Muscle of leg (tissue), 3 donors: ENCODE measurements at regions not wholly inside any gene's neighbourhood (a gene's known extent, or its start where the extent isn't known, plus 50 kb on each side); places are given as distances from the start of the nearest gene placed in this dataset.

Experiments
- DNase-seq: peaks from one replicate; pipeline ENCODE4 v3.0.0; 2013
- H3K27ac ChIP-seq: one replicate; pipeline ENCODE4 v1.5.1; 2013; ENCODE audit warnings: mild to moderate bottlenecking, low read length, control low read depth
- H3K27me3 ChIP-seq: one replicate; pipeline ENCODE4 v1.6.1; 2013; ENCODE audit warnings: low read length; ENCODE audit not compliant: control insufficient read depth, insufficient read depth
- H3K36me3 ChIP-seq: one replicate; pipeline ENCODE4 v1.6.1; 2013; ENCODE audit warnings: low read length; ENCODE audit not compliant: control insufficient read depth, insufficient read depth
- H3K4me1 ChIP-seq: one replicate; pipeline ENCODE4 v1.6.1; 2013; ENCODE audit warnings: low read length; ENCODE audit not compliant: control insufficient read depth, insufficient read depth
- H3K4me3 ChIP-seq: one replicate; pipeline ENCODE4 v1.5.1; 2013; ENCODE audit warnings: low read length, control low read depth
- H3K9me3 ChIP-seq: replicated peaks from 2 replicates; pipeline ENCODE4 v1.6.1; 2013; ENCODE audit warnings: low read depth, low read length; ENCODE audit not compliant: control insufficient read depth
- WGBS: methylation state at CpG from one replicate; pipeline ENCODE4 v1.1.5; 2013; ENCODE audit warnings: missing lambda C conversion rate; ENCODE audit not compliant: insufficient coverage; 5-methylcytosine and 5-hydroxymethylcytosine counted together

DNA sequence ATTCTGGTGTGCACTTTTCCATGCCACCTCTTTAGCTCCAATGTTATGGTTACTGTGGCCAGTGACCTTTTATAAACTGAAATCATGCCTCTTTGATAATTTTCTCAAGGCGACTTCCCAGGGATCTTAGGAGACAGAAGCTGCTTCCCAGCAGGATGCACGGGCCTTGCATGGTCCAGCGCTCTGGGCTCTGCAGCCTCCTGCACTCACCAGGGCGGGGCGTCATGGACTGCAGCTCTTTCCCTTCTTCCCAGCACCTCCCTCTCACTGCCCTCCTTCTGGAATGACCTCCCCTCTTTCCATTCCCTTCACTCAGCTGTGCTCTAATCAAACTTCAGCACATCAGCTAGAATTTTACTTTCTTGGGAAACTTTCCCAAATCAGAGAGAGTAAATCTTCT lies 318.3 kb downstream of the IRS2 start:
- H3K36me3 ChIP-seq: no peaks in the 10 kb centered on the region
- 83% methylated on average over 4 of the region's 5 CpGs for WGBS
- no peak for DNase-seq

DNA sequence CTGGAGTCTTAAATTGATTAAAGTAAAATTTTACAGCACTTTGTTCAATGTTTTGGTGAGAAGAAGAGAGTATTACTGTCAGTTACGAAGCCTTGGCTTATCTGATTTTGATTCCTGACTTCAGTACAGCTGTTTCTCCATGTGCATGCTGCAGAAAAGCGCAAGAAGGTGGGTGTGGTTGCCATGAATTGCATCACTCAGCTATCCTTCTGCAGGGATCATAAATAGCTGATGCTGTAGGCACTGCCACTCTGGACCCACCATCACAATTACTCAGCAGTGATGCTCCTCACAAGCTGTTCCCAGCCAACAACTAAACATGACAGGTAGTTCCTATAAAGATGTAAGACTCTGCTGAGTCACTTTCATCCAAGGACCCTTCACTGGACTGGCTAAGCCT lies 321.2 kb downstream of the IRS2 start:
- DNase-seq: no peak
- H3K4me3 ChIP-seq: no peak overlapping the region
- H3K4me1 ChIP-seq: no peaks in the 10 kb centered on the region
- no peak overlapping the region for H3K27ac ChIP-seq
- WGBS: 0% methylated on average over 1 of the region's 2 CpGs
- H3K36me3 ChIP-seq: no peaks in the 10 kb centered on the region
- no peaks in the 10 kb centered on the region for H3K27me3 ChIP-seq
- H3K9me3 ChIP-seq: peaks cover 4% of the 10 kb centered on the region

More for the DNA sequence above, 318.3 kb downstream of the IRS2 start:
- Histone ChIP-seq H3K27me3 (no peaks in the 10 kb centered on the region), H3K9me3 (peaks cover 4% of the 10 kb centered on the region), H3K27ac (no peak overlapping the region), H3K4me1 (no peaks in the 10 kb centered on the region), H3K4me3 (no peak overlapping the region)

DNA sequence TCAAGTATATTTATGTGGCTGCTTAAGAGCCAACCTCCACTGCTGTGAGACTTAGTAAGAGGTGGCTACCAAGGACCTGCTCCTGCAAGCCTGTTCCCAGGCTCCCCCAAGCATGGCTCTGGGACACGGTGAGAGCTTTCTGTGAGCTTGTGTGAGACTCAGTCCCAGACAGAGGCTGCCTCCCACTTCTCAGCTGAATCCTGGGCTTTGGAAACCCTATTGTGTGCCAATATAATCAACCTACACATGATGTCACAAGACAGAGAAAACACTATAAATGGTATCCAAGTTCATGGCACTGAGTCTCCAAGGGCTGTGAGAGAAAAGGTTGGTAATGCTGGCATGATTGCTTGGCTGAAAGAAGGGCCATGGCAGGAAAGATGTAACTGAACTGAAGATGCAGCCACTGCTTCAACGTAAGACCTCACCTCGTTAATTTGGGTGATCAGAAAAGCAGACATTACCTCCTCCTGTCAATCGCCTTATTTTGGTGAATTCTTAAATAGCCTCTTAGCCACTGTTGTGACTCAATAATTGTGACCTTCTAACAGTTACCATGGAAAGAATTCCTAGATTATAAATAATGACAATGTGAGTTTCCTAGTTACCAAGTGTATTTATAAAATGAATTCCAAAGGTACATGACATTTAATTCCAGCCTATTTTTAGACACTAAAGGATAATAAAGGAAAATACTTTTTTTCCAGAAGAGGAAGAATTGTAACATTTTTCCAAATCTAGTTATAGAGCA lies 332.0 kb downstream of the IRS2 start:
- Histone ChIP-seq H3K27me3 (no peaks in the 10 kb centered on the region), H3K36me3 (no peaks in the 10 kb centered on the region), H3K9me3 (no peaks in the 10 kb centered on the region), H3K4me3 (no peak overlapping the region), H3K4me1 (no peaks in the 10 kb centered on the region), H3K27ac (peak overlapping the region; percentile 48)
- WGBS: 29% methylated on average over 1 of the region's 4 CpGs
- DNase-seq: peak; percentile 66

DNA sequence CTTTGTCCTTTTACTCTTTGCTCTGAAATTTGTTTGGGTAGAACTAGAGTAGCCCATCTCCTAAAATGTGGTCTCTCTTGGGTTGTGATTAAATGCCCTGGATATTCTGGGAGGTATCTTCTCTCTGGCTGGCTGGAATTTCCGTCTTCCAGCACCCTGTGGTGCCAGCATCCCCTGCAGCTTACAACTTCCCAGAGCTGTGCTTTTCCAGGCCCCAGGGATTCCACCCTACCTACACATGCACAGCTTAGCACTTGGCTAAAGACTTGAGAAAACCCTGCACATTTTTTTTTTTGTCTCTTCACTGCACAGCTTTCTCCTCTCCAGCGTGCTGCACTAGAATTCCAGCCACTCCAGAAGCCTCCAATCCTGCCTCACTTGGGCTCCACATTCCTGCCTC lies 334.7 kb downstream of the IRS2 start:
- H3K4me1 ChIP-seq: no peaks in the 10 kb centered on the region
- no peak overlapping the region for H3K4me3 ChIP-seq
- no peaks in the 10 kb centered on the region for H3K9me3 ChIP-seq
- no peak for DNase-seq
- WGBS: 63% methylated on average over 2 of the region's 2 CpGs
- no peaks in the 10 kb centered on the region for H3K27me3 ChIP-seq
- no peaks in the 10 kb centered on the region for H3K36me3 ChIP-seq
- H3K27ac ChIP-seq: no peak overlapping the region

DNA sequence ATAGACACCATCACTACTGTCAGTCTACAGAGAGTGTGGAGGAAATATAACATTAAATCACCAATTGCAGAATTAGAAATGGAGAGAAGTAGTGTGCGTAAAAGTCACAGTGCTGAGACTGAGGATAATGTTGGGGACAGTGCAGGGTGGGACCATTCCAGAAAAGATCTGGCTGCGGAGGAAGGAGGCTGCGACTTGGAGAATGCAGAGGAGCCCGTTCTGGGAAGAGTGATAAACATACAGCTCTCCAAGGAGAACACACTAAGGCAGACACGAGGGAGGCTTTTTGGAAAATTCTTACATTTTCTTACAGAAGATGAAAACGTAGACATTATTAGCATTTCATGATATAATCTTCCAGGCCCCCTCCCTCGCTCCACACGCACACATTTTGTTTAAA lies 337.8 kb downstream of the IRS2 start:
- no peak for DNase-seq
- no peak overlapping the region for H3K4me3 ChIP-seq
- H3K4me1 ChIP-seq: no peaks in the 10 kb centered on the region
- H3K27me3 ChIP-seq: no peaks in the 10 kb centered on the region
- H3K27ac ChIP-seq: no peak overlapping the region
- peaks cover 3% of the 10 kb centered on the region for H3K9me3 ChIP-seq
- WGBS: 90% methylated on average over 2 of the region's 8 CpGs
- no peaks in the 10 kb centered on the region for H3K36me3 ChIP-seq

DNA sequence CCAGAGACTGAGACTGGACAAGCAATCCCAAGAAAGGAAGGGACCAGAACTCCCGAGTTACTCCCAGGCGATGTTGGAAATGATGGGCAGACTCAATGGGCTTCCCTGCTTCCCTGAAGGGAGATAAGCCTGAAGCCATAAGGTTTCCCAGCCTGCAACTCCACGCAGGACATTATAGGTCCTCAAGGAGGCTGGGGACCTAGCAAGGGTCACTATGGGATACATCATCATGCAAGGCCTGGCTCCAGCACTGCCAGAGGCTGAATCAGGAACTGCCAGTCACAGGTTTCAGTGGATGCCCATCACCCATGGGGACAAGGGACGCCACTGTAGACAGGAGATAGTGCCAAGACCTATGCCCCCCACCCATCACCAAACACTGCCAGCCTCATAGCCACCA lies 338.7 kb downstream of the IRS2 start:
- Histone ChIP-seq H3K4me1 (no peaks in the 10 kb centered on the region), H3K27me3 (no peaks in the 10 kb centered on the region), H3K27ac (no peak overlapping the region), H3K36me3 (no peaks in the 10 kb centered on the region), H3K9me3 (peaks cover 3% of the 10 kb centered on the region), H3K4me3 (no peak overlapping the region)
- no peak for DNase-seq
- 85% methylated on average over 4 of the region's 4 CpGs for WGBS

DNA sequence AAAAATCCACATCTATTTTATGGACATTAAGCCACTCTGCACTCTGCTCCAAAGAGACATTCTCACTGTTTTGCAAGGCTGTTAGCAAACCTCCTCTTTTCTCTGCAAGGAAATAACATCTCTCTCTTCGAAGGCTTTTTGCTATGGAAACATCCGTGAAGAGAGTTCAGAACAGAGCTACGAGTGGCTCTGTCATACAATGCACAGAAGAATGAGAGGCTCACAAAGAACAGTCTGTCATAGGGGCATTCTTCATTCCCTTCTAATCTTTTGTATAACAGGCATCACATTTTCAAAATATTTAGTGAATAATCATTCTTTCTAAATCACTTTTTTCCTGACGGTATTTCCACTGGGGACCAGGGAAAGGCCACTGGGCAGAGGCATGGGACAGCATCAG lies 346.1 kb downstream of the IRS2 start:
- H3K36me3 ChIP-seq: no peaks in the 10 kb centered on the region
- H3K4me1 ChIP-seq: no peaks in the 10 kb centered on the region
- H3K27ac ChIP-seq: no peak overlapping the region
- 63% methylated on average over 3 of the region's 4 CpGs for WGBS
- no peaks in the 10 kb centered on the region for H3K27me3 ChIP-seq
- peaks cover 2% of the 10 kb centered on the region for H3K9me3 ChIP-seq
- no peak for DNase-seq
- H3K4me3 ChIP-seq: no peak overlapping the region

DNA sequence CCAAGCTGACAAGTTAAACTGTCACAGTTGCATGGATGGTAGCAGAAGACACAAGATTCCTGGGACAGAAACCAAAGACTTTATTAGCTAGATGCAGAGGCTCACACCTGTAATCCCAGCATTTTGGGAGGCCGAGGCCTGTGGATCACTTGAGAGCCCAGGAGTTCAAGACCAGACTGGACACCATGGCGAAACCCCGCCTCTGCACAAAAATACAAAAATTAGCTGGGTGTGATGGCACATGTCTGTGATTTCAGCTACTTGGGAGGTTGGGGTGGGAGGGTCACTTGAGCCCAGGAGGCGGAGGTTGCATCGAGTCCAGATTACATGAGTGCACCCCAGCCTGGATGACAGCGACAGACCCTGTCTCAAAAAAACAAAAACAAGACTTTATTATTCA lies 346.6 kb downstream of the IRS2 start:
- Histone ChIP-seq H3K4me3 (no peak overlapping the region), H3K36me3 (no peaks in the 10 kb centered on the region), H3K27ac (no peak overlapping the region), H3K9me3 (peaks cover 2% of the 10 kb centered on the region), H3K4me1 (no peaks in the 10 kb centered on the region), H3K27me3 (no peaks in the 10 kb centered on the region)
- WGBS: 82% methylated on average over 5 of the region's 6 CpGs
- no peak for DNase-seq

DNA sequence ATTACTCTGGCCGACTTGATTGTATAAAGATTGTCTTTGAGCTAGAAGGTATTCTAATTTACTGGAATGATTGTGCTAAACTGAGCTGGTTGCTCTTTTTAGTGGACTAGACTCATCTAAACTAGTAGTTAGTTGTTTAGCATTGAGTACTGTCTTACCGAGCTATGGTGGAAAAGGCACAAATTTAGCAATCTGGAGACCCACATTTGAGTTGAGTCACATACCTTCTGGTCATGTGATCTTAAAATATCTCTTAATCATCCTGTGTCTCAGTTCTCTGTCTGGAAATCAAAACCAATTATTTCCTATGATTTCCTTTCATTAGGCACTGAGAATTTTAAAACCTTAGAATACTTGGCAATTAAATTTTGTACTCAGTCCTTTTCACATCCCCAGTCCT lies 349.5 kb downstream of the IRS2 start:
- 80% methylated on average over 1 of the region's 2 CpGs for WGBS
- DNase-seq: no peak
- H3K4me3 ChIP-seq: no peak overlapping the region
- peaks cover 9% of the 10 kb centered on the region for H3K9me3 ChIP-seq
- no peak overlapping the region for H3K27ac ChIP-seq
- no peaks in the 10 kb centered on the region for H3K27me3 ChIP-seq
- H3K4me1 ChIP-seq: no peaks in the 10 kb centered on the region
- H3K36me3 ChIP-seq: no peaks in the 10 kb centered on the region

DNA sequence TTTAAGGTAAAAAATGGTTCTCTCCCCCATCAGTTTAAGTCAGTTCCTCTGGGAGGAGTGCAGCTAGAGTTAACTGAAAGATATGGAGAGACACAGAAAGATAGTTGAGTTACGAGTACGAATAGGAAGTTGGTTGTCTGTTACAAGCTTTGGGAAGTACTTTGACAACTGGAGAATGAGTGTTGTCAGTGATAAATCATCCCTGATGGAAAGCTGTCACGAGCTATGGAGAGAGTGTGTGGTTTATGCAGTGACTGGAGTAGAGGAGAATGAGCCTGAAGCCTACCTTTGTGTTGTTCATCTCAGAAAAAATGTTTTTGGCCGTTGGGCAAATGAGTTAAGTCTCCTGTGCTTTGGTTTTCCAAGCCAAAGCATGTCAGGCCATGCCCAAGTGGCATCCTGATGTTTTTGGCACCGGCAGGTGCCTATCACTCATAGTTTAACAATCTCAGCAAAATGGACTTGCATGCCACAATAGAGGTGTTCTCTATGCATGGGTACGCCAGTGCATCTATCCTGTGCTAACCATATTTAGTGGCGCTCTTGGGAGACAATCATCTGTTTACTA lies 350.2 kb downstream of the IRS2 start:
- no peaks in the 10 kb centered on the region for H3K27me3 ChIP-seq
- WGBS: 86% methylated on average over 4 of the region's 7 CpGs
- H3K36me3 ChIP-seq: no peaks in the 10 kb centered on the region
- no peaks in the 10 kb centered on the region for H3K4me1 ChIP-seq
- H3K9me3 ChIP-seq: peaks cover 8% of the 10 kb centered on the region
- H3K27ac ChIP-seq: no peak overlapping the region
- H3K4me3 ChIP-seq: no peak overlapping the region
- DNase-seq: no peak
